Pancreas (tissue), 10 donors: ENCODE measurements at regions not wholly inside any gene's neighbourhood (a gene's known extent, or its start where the extent isn't known, plus 50 kb on each side); places are given as distances from the start of the nearest gene placed in this dataset.
"Not testable (repeated sequence)": the region's sequence is repeated elsewhere in the genome, so short reads cannot be mapped to it uniquely, and the experiment has no call there.

Experiments
- ATAC-seq, 4 donors: fragments of 200-7000 bp; cut with Tn5 transposase; one replicate each; pipeline versions ENCODE4 v1.8.0 to v1.9.1; 2020; ENCODE audit warnings: mild to moderate bottlenecking in 4 of 4, moderate library complexity in 4 of 4
- DNase-seq, 6 donors: peaks; one replicate each; pipeline ENCODE4 v3.0.0-alpha.2; 2020
- FAIRE-seq: peaks from 2 replicates; lab custom pipeline; 2012; peaks lifted over from hg19 to GRCh38; lab: Jason Lieb, UNC
- H3K27ac ChIP-seq, 4 donors: fragments of 200-600 bp; sonication (generic); 1 replicate in 3 of 4; 2 replicates in 1 of 4; pipeline versions ENCODE4 v1.5.0 to v1.8.0; 2020
- H3K27me3 ChIP-seq, 4 donors: fragments of 200-600 bp; one replicate each; pipeline ENCODE4 v1.8.0; 2021
- H3K36me3 ChIP-seq, 3 donors: fragments of 200-600 bp; sonication (generic) in 1 of 3; one replicate each; pipeline versions ENCODE4 v1.5.0 to v1.8.0; 2020 to 2021
- H3K4me1 ChIP-seq, 3 donors: fragments of 200-600 bp; one replicate each; pipeline ENCODE4 v1.8.0; 2021
- H3K4me3 ChIP-seq, 4 donors: fragments of 200-600 bp; sonication (generic) in 2 of 4; one replicate each; pipeline versions ENCODE4 v1.5.0 to v1.8.0; 2020 to 2021
- H3K9me3 ChIP-seq, 4 donors: fragments of 200-600 bp; one replicate each; pipeline ENCODE4 v1.8.0; 2021
- WGBS, 2 donors: extraction: QIAGEN DNeasy Blood & Tissue Kit; methylation state at CpG; one replicate each; pipeline ENCODE4 v1.1.7; 2013; 5-methylcytosine and 5-hydroxymethylcytosine counted together
- intact Hi-C, 3 donors: fragments of 100-400 bp; cut with DNase I; formaldehyde crosslinking; loops; one replicate each; pipeline versions ENCODE4 v1.11.1 to v1.14.2; 2022
- TF ChIP-seq, protein P1 (sequence below), 4 donors: fragments of 200-600 bp; sonication (generic) in 3 of 4; IDR thresholded peaks; one replicate each; pipeline versions ENCODE4 v1.5.0 to v1.8.0; 2021; ENCODE audit warnings: antibody characterized with exemption in 4 of 4
- donor health status: healthy with polysubstance abuse.
- donor health status: DM: no; HTN: no; CAD: no; lungs with moderate emphysema.
- donor health status: DM: no; HTN: no; CAD: no.
- donor health status: control.
- donor health status: control.
- donor health status: Bipolar disorder and iron deficiency.
- donor health status: DM: yes; HTN: yes; CAD: no.
- donor health status: DM: no; HTN: no; CAD: no.
- donor health status: DM: no; HTN: no; CAD: no.
- donor health status: DM: yes; HTN: yes; CAD: no.

DNA sequence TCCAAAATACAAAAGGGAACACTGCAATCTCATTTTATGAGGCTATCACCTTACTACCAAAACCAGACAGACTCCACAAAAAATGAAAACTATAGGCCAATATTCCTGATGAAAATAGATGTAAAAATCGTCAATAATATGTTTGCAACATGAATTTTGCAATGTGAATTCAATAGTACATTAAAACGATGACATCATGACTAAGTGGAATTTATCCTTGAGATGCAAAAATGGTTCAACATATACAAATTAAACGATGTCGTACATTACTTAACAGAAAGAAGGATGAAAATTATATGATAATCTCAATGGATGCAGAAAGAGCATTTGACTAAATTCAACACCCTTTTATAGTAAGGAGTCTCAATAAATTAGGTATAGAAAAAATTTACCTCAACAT, 123.0 kb downstream of the AREG start:
- intact Hi-C loops: no loop called here
- Histone ChIP-seq H3K4me1 (no peaks in the 10 kb centered on the region), H3K9me3 (no peaks in the 10 kb centered on the region), H3K27ac (no peak overlapping the region), H3K27me3 (no peaks in the 10 kb centered on the region), H3K36me3 (no peaks in the 10 kb centered on the region), H3K4me3 (no peak overlapping the region)
- 72 to 79% methylated on average over 4 of the region's 4 CpGs for whole genome bisulfite sequencing, 2 donors
- no peak for FAIRE-seq
- no peak for ATAC-seq
- DNase-seq: no peak
- TF ChIP-seq, protein P1, sequence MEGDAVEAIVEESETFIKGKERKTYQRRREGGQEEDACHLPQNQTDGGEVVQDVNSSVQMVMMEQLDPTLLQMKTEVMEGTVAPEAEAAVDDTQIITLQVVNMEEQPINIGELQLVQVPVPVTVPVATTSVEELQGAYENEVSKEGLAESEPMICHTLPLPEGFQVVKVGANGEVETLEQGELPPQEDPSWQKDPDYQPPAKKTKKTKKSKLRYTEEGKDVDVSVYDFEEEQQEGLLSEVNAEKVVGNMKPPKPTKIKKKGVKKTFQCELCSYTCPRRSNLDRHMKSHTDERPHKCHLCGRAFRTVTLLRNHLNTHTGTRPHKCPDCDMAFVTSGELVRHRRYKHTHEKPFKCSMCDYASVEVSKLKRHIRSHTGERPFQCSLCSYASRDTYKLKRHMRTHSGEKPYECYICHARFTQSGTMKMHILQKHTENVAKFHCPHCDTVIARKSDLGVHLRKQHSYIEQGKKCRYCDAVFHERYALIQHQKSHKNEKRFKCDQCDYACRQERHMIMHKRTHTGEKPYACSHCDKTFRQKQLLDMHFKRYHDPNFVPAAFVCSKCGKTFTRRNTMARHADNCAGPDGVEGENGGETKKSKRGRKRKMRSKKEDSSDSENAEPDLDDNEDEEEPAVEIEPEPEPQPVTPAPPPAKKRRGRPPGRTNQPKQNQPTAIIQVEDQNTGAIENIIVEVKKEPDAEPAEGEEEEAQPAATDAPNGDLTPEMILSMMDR (IDR thresholded peaks at IDR 0.05): no peak

DNA sequence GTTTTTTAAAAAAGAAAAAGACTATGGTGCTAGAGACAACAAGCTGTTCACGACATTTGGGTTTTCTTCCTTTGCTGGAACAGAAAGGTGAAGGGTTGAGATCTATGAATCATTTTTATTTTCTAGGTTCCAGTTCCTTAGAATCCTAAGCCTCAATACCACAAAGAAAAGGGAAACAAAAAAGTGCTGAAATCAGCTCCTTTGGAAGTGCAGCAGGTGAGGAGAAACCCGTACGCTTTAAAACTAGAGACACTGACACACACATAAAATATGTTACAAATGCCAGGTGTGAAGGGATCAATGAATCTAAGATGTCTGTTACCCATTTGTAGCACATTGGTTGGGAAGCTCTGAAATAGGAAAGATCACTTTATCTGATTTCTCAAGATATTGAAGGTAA, 125.2 kb downstream of the AREG start:
- no peaks in the 10 kb centered on the region for H3K4me1 ChIP-seq
- no peaks in the 10 kb centered on the region for H3K27me3 ChIP-seq
- no peaks in the 10 kb centered on the region for H3K36me3 ChIP-seq
- ATAC-seq (no peak), DNase-seq (no peak), FAIRE-seq (no peak)
- no peak overlapping the region for H3K27ac ChIP-seq
- H3K9me3 ChIP-seq: no peaks in the 10 kb centered on the region
- WGBS, 2 donors: 40 to 73% methylated on average over 3 of the region's 3 CpGs
- intact Hi-C loops: no loop called here
- TF ChIP-seq, protein P1 (IDR thresholded peaks at IDR 0.05): no peak
- H3K4me3 ChIP-seq: no peak overlapping the region

DNA sequence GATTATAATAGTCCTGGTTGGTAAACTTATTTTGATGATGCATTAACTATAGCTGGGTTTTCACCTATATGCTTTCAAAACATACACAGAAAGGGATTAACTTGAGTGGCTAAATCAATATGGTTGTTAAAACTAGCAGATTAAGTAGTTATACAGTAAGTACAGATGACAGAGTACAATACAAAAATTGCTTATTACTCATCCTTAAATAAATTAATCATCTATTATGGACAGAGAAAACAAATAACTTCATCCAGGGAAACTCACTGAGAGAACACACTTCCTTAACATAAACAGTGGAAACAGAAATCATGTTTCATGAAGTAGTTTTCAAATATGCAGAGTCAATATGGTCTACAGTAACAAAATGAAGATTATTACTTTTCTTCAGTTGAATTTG, 133.4 kb downstream of the AREG start:
- Histone ChIP-seq H3K4me3 (no peak overlapping the region), H3K36me3 (no peaks in the 10 kb centered on the region), H3K9me3 (no peaks in the 10 kb centered on the region), H3K27me3 (no peaks in the 10 kb centered on the region), H3K4me1 (no peaks in the 10 kb centered on the region), H3K27ac (no peak overlapping the region)
- TF ChIP-seq, protein P1 (IDR thresholded peaks at IDR 0.05): no peak
- ATAC-seq (no peak), FAIRE-seq (no peak), DNase-seq (no peak)
- intact Hi-C loops: no loop called here

DNA sequence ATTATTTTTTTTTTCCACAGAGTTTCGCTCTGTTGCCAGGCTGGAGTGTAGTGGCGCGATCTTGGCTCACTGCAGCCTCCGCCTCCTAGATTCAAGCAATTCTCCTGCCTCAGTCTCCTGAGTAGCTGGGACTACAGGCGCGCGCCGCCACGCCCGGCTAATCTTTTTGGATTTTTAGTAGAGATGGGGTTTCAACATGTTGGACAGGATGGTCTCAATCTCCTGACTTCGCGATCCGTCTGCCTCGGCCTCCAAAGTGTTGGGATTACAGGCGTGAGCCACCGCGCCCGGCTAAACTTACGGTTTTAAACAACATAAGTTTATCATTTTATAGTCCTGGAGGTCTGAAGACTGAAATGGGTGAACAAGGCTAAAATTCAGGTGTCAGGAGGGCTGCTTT, 133.9 kb downstream of the AREG start:
- H3K4me1 ChIP-seq, ATAC-seq, FAIRE-seq, H3K27me3 ChIP-seq, intact Hi-C loops, H3K27ac ChIP-seq, H3K4me3 ChIP-seq, H3K36me3 ChIP-seq, DNase-seq, H3K9me3 ChIP-seq: not testable (repeated sequence)
- 88 to 94% methylated on average over 19 of the region's 19 CpGs for WGBS, 2 donors

DNA sequence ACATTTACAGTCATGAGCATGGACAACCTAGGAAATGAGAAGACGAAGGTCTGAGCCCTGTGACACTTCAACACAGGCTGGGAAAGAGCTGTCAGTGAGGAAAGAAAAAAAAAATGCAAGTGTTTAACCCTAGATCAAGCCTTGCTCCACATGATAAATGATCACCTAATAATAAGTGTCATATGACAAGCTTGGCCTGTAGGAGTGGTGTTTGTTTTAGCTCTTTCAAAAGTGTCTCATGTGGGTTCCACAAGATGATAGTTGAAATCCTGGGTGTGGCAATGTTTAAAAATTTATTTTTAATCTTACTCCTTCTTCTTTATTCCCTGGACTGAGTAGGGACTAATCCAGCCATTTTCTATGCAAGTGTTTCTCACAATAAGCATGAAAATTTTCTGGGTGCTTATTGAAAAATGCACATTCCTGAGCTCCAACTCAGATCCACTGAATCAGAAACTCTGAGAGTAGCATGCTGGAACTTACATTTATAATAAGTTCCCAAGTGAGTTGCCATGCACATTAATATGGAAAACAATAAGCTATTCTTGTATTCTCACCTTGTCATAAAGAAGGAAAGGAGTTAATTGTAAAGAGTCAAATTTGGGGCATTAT, 138.3 kb downstream of the AREG start:
- Histone ChIP-seq H3K4me1 (no peaks in the 10 kb centered on the region), H3K9me3 (no peaks in the 10 kb centered on the region), H3K4me3 (no peak overlapping the region), H3K36me3 (no peaks in the 10 kb centered on the region), H3K27ac (no peak overlapping the region), H3K27me3 (no peaks in the 10 kb centered on the region)
- TF ChIP-seq, protein P1 (IDR thresholded peaks at IDR 0.05): no peak
- DNase-seq (no peak), ATAC-seq (no peak), FAIRE-seq (no peak)
- intact Hi-C loops: no loop called here
- WGBS, 2 donors: 27 to 42% methylated on average over 1 of the region's 1 CpG
